ENCODE measurements at regions not wholly inside any gene's neighbourhood (a gene's known extent, or its start where the extent isn't known, plus 50 kb on each side); places are given as distances from the start of the nearest gene placed in this dataset.

DNA sequence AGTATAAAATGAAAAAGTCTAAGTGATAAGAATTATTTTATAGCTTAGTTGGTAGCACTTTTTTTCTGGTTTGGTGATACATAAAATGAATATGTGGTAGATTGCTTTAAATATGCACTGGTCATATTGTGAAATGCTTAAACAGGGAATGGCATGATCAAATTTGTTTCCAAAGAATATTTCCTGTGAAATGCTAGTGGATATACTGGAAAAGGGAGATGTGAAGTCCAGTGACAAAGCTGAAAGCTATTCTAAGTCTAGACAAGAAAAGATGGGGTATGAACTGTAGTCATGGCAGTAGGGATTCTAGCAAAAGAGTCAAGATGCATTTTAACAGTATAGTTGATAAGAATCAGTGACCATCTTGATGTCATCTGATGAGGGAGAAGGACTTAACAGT is 98.9 kb upstream of the MME start:
- DNase-seq (ENCODE audit: extremely low spot score): no peak
- ChIA-PET POLR2A (no interaction called here), CTCF (no interaction called here)
- TF ChIP-seq, protein P1, sequence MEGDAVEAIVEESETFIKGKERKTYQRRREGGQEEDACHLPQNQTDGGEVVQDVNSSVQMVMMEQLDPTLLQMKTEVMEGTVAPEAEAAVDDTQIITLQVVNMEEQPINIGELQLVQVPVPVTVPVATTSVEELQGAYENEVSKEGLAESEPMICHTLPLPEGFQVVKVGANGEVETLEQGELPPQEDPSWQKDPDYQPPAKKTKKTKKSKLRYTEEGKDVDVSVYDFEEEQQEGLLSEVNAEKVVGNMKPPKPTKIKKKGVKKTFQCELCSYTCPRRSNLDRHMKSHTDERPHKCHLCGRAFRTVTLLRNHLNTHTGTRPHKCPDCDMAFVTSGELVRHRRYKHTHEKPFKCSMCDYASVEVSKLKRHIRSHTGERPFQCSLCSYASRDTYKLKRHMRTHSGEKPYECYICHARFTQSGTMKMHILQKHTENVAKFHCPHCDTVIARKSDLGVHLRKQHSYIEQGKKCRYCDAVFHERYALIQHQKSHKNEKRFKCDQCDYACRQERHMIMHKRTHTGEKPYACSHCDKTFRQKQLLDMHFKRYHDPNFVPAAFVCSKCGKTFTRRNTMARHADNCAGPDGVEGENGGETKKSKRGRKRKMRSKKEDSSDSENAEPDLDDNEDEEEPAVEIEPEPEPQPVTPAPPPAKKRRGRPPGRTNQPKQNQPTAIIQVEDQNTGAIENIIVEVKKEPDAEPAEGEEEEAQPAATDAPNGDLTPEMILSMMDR (IDR thresholded peaks at IDR 0.05; ENCODE audit: control extremely low read depth, extremely low read depth, low read depth, missing control alignments): no peak

DNA sequence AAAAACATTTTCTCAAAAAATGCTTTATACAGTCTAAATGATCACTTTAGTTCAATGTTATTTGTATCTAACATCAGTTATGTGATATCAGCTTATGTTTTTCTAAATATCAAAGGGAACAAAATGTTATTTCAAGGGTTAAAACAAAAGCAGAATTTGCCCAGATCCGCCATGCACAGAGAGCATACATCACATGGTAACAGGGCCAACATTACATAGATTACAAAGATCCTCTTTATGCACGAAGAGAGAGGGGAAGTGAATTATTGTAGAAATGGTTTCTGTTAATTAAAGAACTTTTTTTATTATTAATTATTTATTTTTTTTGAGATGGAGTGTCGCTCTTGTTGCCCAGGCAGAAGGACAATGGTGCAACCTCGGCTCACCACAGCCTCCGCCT is 100.8 kb upstream of the MME start:
- CTCF ChIA-PET: interaction anchor here (1.1 to 1.5 kb wide), 2 partner anchors 8 to 24 kb away, joined by 3 read pairs; no protein-coding TSS in a partner anchor
- TF ChIP-seq, protein P1 (IDR thresholded peaks at IDR 0.05; ENCODE audit: control extremely low read depth, extremely low read depth, low read depth, missing control alignments): no peak
- POLR2A ChIA-PET: no interaction called here
- DNase-seq (ENCODE audit: extremely low spot score): no peak

DNA sequence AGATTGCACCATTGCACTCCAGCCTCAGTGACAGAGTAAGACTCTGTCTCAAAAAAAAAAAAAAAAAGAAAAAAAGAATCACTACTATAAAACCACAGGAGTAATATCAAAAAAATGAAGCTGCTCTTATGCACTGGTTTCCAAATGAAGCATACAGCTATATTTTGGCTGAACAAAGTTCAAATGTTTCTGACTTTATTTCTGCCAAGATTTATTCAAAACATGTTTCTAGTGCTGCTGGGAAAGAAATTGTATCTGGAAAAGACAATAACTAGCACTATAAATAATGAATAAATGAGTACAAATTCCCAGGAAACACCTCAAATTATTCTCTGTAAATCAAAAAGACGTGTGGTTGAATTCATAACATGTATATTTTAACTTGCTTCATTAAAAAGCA is 102.5 kb upstream of the MME start:
- CTCF ChIA-PET: interaction anchor here (1.1 kb wide), 1 partner anchor 411 kb away, joined by 3 read pairs; no protein-coding TSS in a partner anchor
- DNase-seq (ENCODE audit: extremely low spot score): no peak
- POLR2A ChIA-PET: no interaction called here
- TF ChIP-seq, protein P1 (IDR thresholded peaks at IDR 0.05; ENCODE audit: control extremely low read depth, extremely low read depth, low read depth, missing control alignments): no peak

- ChIA-PET CTCF (no interaction called here), POLR2A (no interaction called here)
Measured at GRCh38 chr3:154976072-154976983, 103.8 kb upstream of the MME start.

DNA sequence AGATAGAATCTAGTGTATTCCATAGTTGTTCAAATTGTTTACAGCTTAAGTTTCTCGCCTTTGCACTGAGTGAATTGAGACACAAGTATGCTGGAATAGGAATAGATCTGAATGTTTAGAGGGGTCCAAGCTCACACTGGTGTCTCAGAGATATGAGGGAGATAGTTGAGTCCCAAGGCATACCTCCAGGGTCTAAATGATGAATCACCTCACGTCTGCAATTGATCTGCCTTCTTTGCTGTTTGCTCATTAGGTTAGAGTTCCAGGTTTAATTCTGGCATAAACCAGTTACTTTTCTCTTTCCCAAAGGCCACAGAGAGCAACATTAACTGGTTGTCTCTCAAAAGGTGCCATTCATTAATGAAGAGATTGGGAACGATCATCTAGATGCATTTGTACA is 106.3 kb upstream of the MME start:
- DNase-seq (ENCODE audit: extremely low spot score): no peak
- CTCF ChIA-PET: no interaction called here
- TF ChIP-seq, protein P1 (IDR thresholded peaks at IDR 0.05; ENCODE audit: control extremely low read depth, extremely low read depth, low read depth, missing control alignments): no peak
- POLR2A ChIA-PET: no interaction called here

More at GRCh38 chr3:154976072-154976983, 103.8 kb upstream of the MME start:
- no peak for DNase-seq (ENCODE audit: extremely low spot score)
- TF ChIP-seq, protein P1 (IDR thresholded peaks at IDR 0.05; ENCODE audit: control extremely low read depth, extremely low read depth, low read depth, missing control alignments): no peak

DNA sequence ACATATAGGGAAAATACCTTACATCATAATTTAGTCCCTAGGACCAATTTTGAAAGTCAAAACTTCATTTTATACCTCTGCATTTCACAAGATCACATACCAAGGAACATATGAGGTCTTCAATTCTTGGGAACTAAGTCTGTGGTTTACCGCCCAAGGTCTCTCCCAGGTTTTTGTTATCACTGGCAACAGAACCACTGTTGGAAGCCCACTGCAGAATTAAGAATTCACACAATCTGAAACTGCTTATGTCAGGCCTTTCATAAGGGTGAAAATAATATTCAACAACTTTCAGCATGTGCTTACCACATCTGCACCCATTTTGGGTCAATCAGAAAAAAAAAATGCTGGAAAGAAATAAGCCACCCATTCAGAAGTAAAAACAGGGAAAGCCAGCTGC is 107.2 kb upstream of the MME start:
- ChIA-PET CTCF (interaction anchor here (1.3 kb wide), 1 partner anchor 11 kb away, joined by 5 read pairs; no protein-coding TSS in a partner anchor), POLR2A (no interaction called here)
- TF ChIP-seq, protein P1 (IDR thresholded peaks at IDR 0.05; ENCODE audit: control extremely low read depth, extremely low read depth, low read depth, missing control alignments): no peak
- no peak for DNase-seq (ENCODE audit: extremely low spot score)

Measured in GM10248 (cell line).